Heart left ventricle (tissue), 13 donors: ENCODE measurements at regions not wholly inside any gene's neighbourhood (a gene's known extent, or its start where the extent isn't known, plus 50 kb on each side); places are given as distances from the start of the nearest gene placed in this dataset.

Experiments
- CTCF ChIP-seq, 12 donors: fragments of 200-600 bp; sonication (generic) in 4 of 12; IDR thresholded peaks; one replicate each; pipeline versions ENCODE4 v1.5.0 to v1.8.0; 2018 to 2022; ENCODE audit warnings: antibody characterized with exemption in 12 of 12, mild to moderate bottlenecking in 5 of 12
- POLR2A ChIP-seq, 2 donors: fragments of 450-650 bp; IDR thresholded peaks; one replicate each; pipeline ENCODE4 v1.6.1; 2017; ENCODE audit warnings: antibody characterized with exemption in 2 of 2, mild to moderate bottlenecking in 2 of 2, moderate library complexity in 2 of 2
- donor health status: ischemic (EF 13 %, LVEDD 7.1; RV severe dilation, severe dysfunction).
- donor health status: DM: no; HTN: yes; CAD: no.
- donor health status: DM: no; HTN: no; CAD: no.
- donor health status: ischemic (EF 25% LVEDD 6.9; RV normal size, moderate dysfunction).
- donor health status: ischemic (EF 25% LVEDD 5.7; RV mildly dilated, moderate dysfunction).
- donor health status: ischemic (EF 35%, LVEDD 5.7; RV mildly dilated, moderate dysfunction).
- donor health status: nonischemic (EF 11% LVEDD 7.7; RV severe dilation, severe dysfunction).
- donor health status: DM: yes; HTN: yes; CAD: no.
- donor health status: PGD.
- donor health status: ischemic (EF 29% LVEDD 5.4; RV normal size, mild dysfunction).
- donor health status: nonischemic (EF 23%, LVEDD 6.1; RV moderate dilation, normal function).

DNA sequence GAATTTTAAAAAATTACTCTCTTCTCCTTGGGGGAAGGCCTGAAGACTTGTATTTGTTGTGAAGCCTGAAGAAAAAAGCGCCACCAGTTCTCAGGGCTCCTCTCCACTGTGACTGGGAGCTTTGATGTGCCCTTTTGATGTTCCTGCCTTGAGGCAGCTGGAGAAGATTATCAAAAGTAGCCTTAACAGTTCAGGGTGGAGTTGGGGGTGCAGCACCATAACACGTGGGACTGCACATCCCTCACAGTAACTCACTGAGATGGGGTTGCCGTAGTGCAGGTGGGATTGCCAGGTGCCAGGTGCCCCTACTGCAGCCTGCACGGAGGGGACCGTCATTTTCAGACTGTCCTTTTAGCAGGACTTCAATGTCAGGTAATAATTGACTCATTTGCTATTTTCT is 474.1 kb downstream of the ETNK1 start:
- TF ChIP-seq POLR2A (IDR thresholded peaks at IDR 0.05) (no peak), CTCF (IDR thresholded peaks at IDR 0.05) (no peak)
